Stimulated activated memory B cell treated with anti-CD40 and anti-IgM and Interleukin-4, amounts not matched to agents 10 μg/mL and 1 μg/mL and 100 μg/mL, for 72 hours (primary cell): ENCODE measurements at regions not wholly inside any gene's neighbourhood (a gene's known extent, or its start where the extent isn't known, plus 50 kb on each side); places are given as distances from the start of the nearest gene placed in this dataset.

Experiments used
- ATAC-seq: fragments of 150-1000 bp; cut with Tn5 transposase; 2 replicates; pipeline ENCODE4 v1.10.0; 2021
- H3K27ac Mint-ChIP-seq: one replicate; pipeline ENCODE4 v1.8.0; 2022; ENCODE audit warnings: mild to moderate bottlenecking, mixed read lengths
- H3K27me3 Mint-ChIP-seq: one replicate; pipeline ENCODE4 v1.8.0; 2022; ENCODE audit warnings: mixed read lengths
- H3K36me3 Mint-ChIP-seq: one replicate; pipeline ENCODE4 v1.8.0; 2022; ENCODE audit warnings: mixed read lengths
- H3K4me1 Mint-ChIP-seq: one replicate; pipeline ENCODE4 v1.8.0; 2022; ENCODE audit warnings: mixed read lengths
- H3K4me3 Mint-ChIP-seq: one replicate; pipeline ENCODE4 v1.8.0; 2022; ENCODE audit warnings: mild to moderate bottlenecking, moderate library complexity, mixed read lengths
- H3K9me3 Mint-ChIP-seq: one replicate; pipeline ENCODE4 v1.8.0; 2022; ENCODE audit warnings: mixed read lengths

DNA sequence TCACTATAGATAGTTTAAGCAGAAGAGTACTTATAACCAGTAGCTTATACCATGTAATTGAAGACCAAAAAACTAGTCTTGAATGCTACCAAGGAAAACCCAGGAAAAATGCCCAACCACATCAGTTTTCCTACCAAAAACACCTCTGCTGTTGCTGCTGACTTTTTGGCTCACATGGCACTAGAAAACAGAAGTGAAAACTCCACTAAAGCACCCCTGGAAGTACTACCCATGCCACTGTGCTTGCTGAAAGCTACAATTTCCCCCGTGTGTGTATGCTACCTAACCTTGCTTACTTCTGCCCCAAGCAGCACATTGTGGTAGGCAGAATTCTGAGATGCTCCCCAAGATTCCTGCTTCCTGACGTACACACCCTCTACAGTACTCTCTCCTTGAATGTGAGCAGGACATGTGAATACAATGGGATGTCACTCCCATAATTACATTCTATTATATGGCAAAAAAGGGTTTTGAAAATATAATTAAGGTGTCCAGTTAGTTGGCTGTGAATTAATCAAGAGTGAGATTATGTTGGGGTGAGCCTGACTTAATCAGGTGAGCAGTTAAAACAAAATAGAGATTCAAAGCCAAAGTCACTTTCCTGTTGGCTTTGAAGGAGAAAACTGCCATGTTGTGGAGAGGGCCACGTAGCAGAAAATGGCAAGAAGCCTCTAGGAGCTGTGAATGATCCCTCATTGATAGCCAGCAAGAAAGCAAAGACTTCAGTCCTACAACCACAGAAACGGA is 209.8 kb upstream of the MARCKS start:
- H3K27ac Mint-ChIP-seq: peak overlapping the region; percentile 93
- H3K36me3 Mint-ChIP-seq: no peaks in the 10 kb centered on the region
- H3K4me1 Mint-ChIP-seq: peaks cover 89% of the 10 kb centered on the region
- H3K4me3 Mint-ChIP-seq: peak overlapping the region; percentile 57
- H3K27me3 Mint-ChIP-seq: no peaks in the 10 kb centered on the region
- H3K9me3 Mint-ChIP-seq: no peaks in the 10 kb centered on the region
- peak; percentile 77 for ATAC-seq

DNA sequence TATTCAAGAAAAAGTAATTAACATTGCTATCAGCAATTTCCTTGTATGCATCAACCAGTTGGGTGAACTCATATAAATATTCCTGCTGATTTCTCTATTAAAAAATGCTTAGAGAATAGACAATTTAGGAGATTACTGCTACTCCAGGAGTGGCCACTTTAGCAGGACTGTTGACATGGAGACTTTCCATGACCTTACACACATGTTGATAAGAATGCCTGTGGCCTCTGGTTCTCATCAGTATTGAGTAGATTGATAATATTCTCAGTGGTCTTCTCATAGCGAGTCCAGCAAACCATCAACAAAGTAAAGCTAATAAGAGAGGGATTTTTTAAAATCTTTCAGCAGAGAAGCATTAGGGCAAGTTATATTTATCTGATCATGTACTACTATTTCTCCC is 208.4 kb upstream of the MARCKS start:
- Mint-ChIP-seq H3K4me1 (peaks cover 85% of the 10 kb centered on the region), H3K27me3 (no peaks in the 10 kb centered on the region), H3K9me3 (peaks cover 3% of the 10 kb centered on the region), H3K36me3 (no peaks in the 10 kb centered on the region), H3K4me3 (peak overlapping the region; percentile 86), H3K27ac (peak overlapping the region; percentile 93)
- no peak for ATAC-seq

DNA sequence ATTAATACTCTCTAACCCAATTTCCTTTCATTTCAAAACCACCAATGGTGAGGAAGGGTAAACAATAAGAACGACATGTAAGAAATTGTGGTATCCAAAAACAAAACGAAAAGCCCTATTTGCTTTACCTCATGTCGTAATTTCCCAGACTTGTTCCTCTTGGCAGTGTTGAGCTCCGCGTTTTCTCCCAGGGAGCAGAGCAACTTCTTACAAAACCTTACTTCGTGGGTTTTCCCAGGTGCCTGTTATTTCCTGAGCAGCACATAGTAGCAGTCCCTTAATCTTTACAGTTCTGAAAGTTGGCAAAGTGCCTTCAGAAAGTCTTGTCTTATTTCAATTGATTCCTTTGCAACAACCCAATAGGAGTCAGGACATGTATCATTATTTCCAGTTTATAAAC is 207.9 kb upstream of the MARCKS start:
- Mint-ChIP-seq H3K9me3 (peaks cover 3% of the 10 kb centered on the region), H3K4me3 (peak overlapping the region; percentile 86), H3K4me1 (peaks cover 83% of the 10 kb centered on the region), H3K27me3 (no peaks in the 10 kb centered on the region), H3K36me3 (no peaks in the 10 kb centered on the region), H3K27ac (peak overlapping the region; percentile 93)
- no peak for ATAC-seq

DNA sequence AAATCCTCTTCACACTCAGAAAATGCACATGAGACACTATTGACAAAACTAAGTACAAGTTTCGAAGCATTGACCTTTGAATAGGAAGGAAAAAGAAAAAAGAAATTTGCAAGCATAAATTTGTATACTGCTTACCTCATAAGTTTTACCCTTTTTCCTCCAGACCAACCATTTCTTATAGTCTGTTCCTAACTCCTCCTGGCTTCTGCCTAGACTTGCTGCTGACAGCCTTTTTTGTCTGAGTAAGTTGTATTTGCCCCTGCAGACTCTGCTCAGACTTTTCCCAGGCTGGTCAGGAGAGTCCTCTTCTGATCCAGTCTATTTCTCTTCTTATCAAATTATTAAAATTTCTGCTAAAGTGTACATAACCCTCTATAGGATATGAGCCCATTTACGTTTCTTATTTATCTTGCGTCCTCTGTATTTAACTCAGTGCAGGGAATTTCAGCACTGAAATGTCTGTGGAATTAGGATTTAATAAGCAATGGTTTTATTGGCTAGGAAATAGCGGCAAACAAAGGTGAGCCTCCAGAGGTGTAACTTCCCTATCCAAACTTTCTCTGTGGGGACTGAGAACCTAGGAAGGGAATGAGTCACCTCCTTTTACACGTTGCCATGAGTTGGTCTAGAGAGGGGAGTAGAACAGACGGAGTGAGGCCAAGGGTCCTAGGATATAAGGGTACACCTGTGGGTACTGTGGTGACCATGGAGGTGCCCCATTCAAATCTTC is 207.1 kb upstream of the MARCKS start:
- peaks cover 3% of the 10 kb centered on the region for H3K9me3 Mint-ChIP-seq
- H3K27me3 Mint-ChIP-seq: no peaks in the 10 kb centered on the region
- peak; percentile 47 for ATAC-seq
- peak overlapping the region; percentile 93 for H3K27ac Mint-ChIP-seq
- H3K4me3 Mint-ChIP-seq: peak overlapping the region; percentile 86
- H3K36me3 Mint-ChIP-seq: no peaks in the 10 kb centered on the region
- H3K4me1 Mint-ChIP-seq: peaks cover 86% of the 10 kb centered on the region

DNA sequence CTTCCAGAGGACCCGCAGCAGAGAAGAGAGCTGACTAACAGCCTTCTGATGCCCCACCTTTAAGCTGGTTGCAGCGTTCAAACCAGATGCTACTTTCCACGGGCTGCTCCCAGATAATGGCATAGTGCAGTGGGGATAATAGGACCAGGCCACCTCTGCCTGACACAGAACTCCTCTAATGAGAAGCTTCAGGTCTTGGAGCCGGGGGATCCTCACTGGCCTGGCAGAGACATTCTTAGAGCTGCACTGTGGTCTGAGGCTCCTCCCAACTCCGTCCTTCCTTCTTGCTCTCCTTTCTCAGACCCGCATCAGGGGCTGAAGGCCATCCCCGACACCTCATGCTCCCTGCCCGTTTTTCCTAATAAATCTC is 206.6 kb upstream of the MARCKS start:
- peak overlapping the region; percentile 93 for H3K27ac Mint-ChIP-seq
- no peaks in the 10 kb centered on the region for H3K36me3 Mint-ChIP-seq
- peaks cover 81% of the 10 kb centered on the region for H3K4me1 Mint-ChIP-seq
- H3K27me3 Mint-ChIP-seq: no peaks in the 10 kb centered on the region
- H3K9me3 Mint-ChIP-seq: peaks cover 3% of the 10 kb centered on the region
- no peak for ATAC-seq
- H3K4me3 Mint-ChIP-seq: peak overlapping the region; percentile 86

DNA sequence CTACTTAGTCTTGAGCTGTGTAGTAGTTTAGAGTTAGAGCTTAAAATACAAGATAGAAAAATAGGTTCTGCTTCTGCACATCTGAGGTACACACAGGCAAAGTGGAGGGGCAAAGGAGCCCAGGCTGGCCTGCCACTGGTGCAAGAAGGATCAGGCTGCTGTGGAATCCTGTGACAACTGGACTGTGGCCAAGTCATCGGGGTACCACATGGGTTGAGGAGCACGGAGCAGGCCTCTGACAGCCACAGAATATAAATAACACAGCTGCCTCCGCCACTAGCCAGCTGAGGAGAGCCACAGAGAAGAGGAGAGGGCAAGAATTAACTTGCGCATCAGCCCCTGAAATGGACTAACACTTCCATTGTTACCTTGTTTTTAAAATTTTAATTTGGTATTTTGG is 206.0 kb upstream of the MARCKS start:
- no peaks in the 10 kb centered on the region for H3K27me3 Mint-ChIP-seq
- peaks cover 76% of the 10 kb centered on the region for H3K4me1 Mint-ChIP-seq
- H3K27ac Mint-ChIP-seq: peak overlapping the region; percentile 93
- no peaks in the 10 kb centered on the region for H3K36me3 Mint-ChIP-seq
- H3K4me3 Mint-ChIP-seq: peak overlapping the region; percentile 86
- peaks cover 3% of the 10 kb centered on the region for H3K9me3 Mint-ChIP-seq
- ATAC-seq: no peak

DNA sequence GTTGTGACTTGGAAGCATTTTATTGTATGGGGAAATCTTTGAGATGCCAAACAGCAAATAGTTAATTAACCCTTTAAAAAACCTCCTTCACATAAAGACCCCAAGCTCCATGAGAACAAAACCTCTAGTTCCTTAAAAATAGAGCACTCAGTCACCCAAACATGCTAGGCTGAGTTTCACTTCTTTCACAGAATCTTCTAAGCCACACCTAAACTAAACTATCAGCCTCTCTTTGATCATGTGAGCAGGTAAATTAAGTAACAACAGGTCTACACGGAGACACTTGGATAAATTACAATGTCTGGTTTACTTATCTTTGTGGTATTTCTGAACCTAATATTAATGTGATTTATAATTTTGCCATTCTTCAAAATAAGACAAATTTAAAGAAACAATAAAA is 205.2 kb upstream of the MARCKS start:
- peaks cover 68% of the 10 kb centered on the region for H3K4me1 Mint-ChIP-seq
- H3K27me3 Mint-ChIP-seq: no peaks in the 10 kb centered on the region
- ATAC-seq: peak; percentile 61
- no peaks in the 10 kb centered on the region for H3K36me3 Mint-ChIP-seq
- peaks cover 3% of the 10 kb centered on the region for H3K9me3 Mint-ChIP-seq
- H3K4me3 Mint-ChIP-seq: peak overlapping the region; percentile 26
- H3K27ac Mint-ChIP-seq: peak overlapping the region; percentile 93

DNA sequence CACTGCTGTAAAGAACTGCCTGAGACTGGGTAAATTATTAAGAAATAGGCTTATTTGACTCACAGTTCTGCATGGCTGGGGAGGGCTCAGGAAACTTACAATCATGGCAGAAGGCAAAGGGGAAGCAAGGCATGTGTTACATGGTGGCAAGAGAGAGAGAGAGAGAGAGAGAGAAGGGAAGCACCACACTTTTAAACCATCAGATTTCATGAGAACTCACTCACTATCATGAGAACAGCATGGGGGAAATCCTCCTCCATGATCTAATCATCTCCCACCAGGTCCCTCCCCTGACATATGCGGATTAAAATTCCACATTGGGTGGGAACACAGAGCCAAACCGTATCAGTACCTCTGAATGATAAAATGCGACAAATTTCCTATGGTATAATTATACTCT is 203.9 kb upstream of the MARCKS start:
- Mint-ChIP-seq H3K4me1 (peaks cover 55% of the 10 kb centered on the region), H3K4me3 (no peak overlapping the region), H3K27ac (peak overlapping the region; percentile 70), H3K9me3 (peaks cover 3% of the 10 kb centered on the region), H3K36me3 (no peaks in the 10 kb centered on the region), H3K27me3 (no peaks in the 10 kb centered on the region)
- ATAC-seq: no peak

DNA sequence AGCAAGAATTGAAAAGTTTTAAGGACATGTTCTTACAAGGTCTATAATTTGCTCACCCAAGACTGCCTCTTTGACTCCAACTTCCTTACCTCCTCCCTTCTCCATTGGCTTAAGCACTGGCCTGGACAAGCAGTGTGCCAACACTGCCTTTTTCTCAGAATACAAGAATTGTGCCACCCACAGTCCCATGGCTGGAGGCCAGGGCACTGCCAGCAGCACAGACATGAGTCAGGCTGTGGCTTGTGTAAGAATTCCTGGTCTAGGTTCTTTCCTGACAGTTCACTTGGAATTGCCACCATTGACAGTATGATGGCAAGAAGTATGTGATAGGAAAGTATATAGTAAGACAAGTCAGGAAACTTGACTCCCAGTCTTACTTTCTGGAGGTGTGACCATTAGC is 202.7 kb upstream of the MARCKS start:
- H3K27ac Mint-ChIP-seq: no peak overlapping the region
- H3K4me1 Mint-ChIP-seq: peaks cover 45% of the 10 kb centered on the region
- no peak overlapping the region for H3K4me3 Mint-ChIP-seq
- H3K36me3 Mint-ChIP-seq: no peaks in the 10 kb centered on the region
- H3K9me3 Mint-ChIP-seq: peaks cover 3% of the 10 kb centered on the region
- no peak for ATAC-seq
- no peaks in the 10 kb centered on the region for H3K27me3 Mint-ChIP-seq

DNA sequence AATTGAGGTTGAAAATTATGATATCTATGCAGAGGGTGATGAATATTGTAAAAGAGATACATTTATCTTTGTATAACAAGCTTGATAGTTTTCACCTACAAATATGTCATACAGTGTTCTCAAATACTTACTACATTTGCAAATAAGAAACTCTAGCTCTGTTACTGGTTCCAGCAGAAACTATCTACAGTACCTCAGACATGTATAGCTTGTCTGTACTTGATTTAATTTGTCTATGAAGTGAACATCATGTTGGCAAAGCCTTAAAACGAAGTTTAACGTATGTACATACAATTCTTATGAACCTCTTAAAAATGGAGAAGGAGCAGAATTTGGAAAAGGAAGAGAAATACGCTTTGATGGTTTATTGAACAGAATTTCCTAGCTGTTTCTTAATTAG is 201.4 kb upstream of the MARCKS start:
- Mint-ChIP-seq H3K4me3 (no peak overlapping the region), H3K4me1 (peaks cover 35% of the 10 kb centered on the region), H3K9me3 (peaks cover 3% of the 10 kb centered on the region), H3K27me3 (no peaks in the 10 kb centered on the region), H3K27ac (no peak overlapping the region), H3K36me3 (no peaks in the 10 kb centered on the region)
- ATAC-seq: no peak

DNA sequence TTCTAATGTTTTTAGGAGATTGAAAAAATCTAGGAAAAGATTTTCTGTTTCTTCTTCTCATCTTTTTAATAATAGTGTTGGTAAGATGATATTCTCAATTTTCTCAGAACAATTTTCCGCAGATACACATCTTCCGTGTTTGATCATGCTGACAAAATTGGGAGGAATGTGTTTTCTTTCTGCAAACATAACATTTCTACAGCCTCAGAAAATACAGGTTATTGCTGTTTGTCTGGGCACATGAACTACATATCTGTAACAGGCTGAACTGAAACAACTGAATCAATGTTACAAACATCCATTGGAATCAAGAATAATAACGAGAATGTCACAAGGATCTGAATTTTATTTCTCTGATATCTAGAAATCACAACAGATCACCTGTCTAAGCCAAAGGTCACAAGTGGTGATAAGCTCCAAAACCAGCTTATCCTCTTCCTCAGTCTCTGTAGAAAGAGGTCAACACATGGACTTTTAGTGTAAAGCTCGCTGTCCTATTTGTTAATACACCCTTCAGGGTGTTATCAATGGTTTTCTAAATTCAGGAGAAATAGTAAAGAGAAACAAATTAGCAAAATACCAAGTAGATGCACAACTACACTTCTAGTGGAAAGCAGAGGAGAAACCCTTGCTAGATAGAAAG is 197.3 kb upstream of the MARCKS start:
- Mint-ChIP-seq H3K4me1 (peaks cover 25% of the 10 kb centered on the region), H3K4me3 (no peak overlapping the region), H3K36me3 (no peaks in the 10 kb centered on the region), H3K27ac (no peak overlapping the region), H3K9me3 (no peaks in the 10 kb centered on the region), H3K27me3 (no peaks in the 10 kb centered on the region)
- no peak for ATAC-seq

DNA sequence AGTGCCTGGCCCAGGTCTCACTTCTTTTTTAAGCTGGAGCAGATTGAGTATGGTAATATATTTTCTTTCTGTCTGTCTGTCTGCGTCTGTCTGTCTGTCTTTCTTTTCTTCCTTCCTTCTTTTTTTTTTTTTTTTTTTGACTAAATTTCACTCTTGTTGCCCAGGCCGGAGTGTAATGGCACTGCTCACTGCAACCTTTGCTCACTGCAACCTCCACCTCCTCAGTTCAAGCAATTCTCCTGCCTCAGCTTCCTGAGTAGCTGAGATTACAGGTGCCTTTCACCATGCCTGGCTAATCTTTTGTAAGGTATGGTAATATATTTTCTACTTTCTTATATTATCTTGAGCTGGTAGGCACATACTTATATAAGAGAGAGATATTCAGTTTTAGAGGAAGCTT is 196.3 kb upstream of the MARCKS start:
- Mint-ChIP-seq H3K27ac (peak overlapping the region; percentile 70), H3K9me3 (no peaks in the 10 kb centered on the region), H3K27me3 (no peaks in the 10 kb centered on the region), H3K4me3 (no peak overlapping the region), H3K4me1 (peaks cover 25% of the 10 kb centered on the region), H3K36me3 (no peaks in the 10 kb centered on the region)
- no peak for ATAC-seq

DNA sequence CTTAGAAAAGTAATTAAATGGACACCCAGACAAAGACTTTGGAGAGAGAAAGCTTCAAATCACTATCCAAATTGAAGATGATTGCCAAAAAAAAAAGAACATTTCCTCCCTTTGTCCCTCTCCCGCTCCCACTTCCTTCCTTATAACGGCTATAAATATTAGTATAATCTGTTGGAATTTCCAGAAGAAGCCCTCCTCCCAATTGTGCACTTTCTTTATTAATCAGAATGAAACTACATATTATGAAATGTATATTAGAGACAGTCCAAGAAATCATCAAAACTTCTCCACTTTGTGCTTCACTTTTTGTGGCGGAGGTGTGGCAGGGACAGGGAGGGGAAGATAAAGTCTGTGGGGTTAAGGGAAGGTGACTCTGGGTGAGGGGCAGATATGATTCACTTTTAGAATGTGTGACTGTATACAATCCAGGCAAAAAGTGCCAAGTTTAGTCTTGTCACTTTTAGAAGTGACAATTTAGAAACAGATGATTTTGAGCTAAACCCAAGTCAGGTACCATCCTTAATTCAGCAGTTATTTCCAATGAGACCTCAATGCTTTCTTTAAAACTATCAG is 195.0 kb upstream of the MARCKS start:
- H3K4me1 Mint-ChIP-seq: peaks cover 25% of the 10 kb centered on the region
- no peaks in the 10 kb centered on the region for H3K36me3 Mint-ChIP-seq
- no peaks in the 10 kb centered on the region for H3K27me3 Mint-ChIP-seq
- ATAC-seq: no peak
- no peaks in the 10 kb centered on the region for H3K9me3 Mint-ChIP-seq
- peak overlapping the region; percentile 56 for H3K27ac Mint-ChIP-seq
- H3K4me3 Mint-ChIP-seq: no peak overlapping the region

DNA sequence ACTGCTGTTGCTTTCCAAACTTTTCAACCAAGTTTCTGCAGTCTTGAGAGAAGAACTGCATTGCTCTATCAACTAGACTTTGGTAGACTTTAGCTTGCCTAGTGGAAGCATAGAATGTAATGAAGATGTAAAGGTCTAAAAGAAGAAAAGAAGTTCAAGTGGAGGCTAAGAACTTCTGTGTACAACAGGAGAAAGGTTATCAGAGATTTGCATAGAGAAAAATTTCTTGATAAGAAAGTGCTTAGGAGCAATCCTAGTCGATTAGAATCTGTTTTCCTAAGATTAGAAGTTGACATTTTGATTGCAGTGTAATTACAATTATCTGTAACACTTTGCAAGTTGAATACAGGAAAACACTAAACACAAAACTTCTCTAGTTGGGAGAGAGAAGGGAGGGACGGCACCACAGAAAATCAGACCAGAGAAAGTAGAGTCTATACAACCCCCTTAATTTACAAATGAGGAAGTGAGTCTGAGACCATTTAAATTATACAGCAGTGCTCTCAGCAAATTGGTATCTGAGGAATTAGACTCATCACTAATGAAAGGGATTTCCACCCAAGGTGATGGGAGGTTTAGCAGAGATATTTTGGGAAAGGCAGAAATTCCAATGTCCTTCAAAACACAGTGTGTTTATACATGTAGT is 194.3 kb upstream of the MARCKS start:
- H3K4me1 Mint-ChIP-seq: peaks cover 25% of the 10 kb centered on the region
- H3K27me3 Mint-ChIP-seq: no peaks in the 10 kb centered on the region
- H3K36me3 Mint-ChIP-seq: no peaks in the 10 kb centered on the region
- ATAC-seq: peak; percentile 84
- H3K9me3 Mint-ChIP-seq: no peaks in the 10 kb centered on the region
- peak overlapping the region; percentile 1 for H3K4me3 Mint-ChIP-seq
- H3K27ac Mint-ChIP-seq: peak overlapping the region; percentile 56

DNA sequence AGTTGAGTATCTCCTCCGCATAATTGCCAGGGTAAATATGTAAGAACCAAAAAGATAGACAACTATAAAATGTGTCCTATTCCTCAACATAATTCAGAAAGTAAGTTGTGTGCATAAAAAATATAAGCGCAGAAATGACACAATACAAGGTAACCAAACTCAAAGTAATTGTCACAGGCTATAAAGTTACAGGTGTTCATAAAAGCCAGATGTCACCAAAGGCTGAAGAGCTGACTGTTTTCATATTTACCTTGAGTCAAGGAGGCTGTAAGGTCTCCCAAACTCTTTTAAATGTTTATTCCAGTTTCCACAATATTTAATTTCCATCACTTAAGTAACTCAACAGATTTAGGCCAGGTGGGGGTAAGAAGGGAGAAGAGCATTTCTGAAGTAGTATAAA is 192.2 kb upstream of the MARCKS start:
- Mint-ChIP-seq H3K27ac (no peak overlapping the region), H3K4me3 (no peak overlapping the region), H3K36me3 (no peaks in the 10 kb centered on the region), H3K9me3 (no peaks in the 10 kb centered on the region), H3K27me3 (no peaks in the 10 kb centered on the region), H3K4me1 (peaks cover 25% of the 10 kb centered on the region)
- no peak for ATAC-seq
